ENCODE measurements at regions not wholly inside any gene's neighbourhood (a gene's known extent, or its start where the extent isn't known, plus 50 kb on each side); places are given as distances from the start of the nearest gene placed in this dataset.

- H3K4me1 ChIP-seq (ENCODE audit: control insufficient read depth, extremely low read depth, insufficient read depth, low read length): no peaks in the 10 kb centered on the region
- no peak for DNase-seq (ENCODE audit: low read depth in 2 of 2)
- TF ChIP-seq EZH2 (IDR thresholded peaks at IDR 0.05; ENCODE audit: low read length, missing control alignments): no peak
- no peak overlapping the region for H3K4me2 ChIP-seq (ENCODE audit: extremely low read depth, insufficient read depth, low read length)
- H3K4me3 ChIP-seq (replicated peaks in 1 of 4; ENCODE audit: control extremely low read depth in 1 of 4, insufficient read depth in 1 of 4, low read depth in 3 of 4, low read length in 4 of 4): no peak overlapping the region
- no peak overlapping the region for H2AFZ ChIP-seq (ENCODE audit: low read length)
- no peaks in the 10 kb centered on the region for H3K36me3 ChIP-seq (ENCODE audit: control insufficient read depth, insufficient read depth, low read length)
- no peak overlapping the region for H3K9ac ChIP-seq (ENCODE audit: insufficient read depth, low read length)
- H3K27ac ChIP-seq (ENCODE audit: insufficient read depth, low read length): no peak overlapping the region
- H3K27me3 ChIP-seq (ENCODE audit: control insufficient read depth, insufficient read depth, low read length): no peaks in the 10 kb centered on the region
- H3K79me2 ChIP-seq (ENCODE audit: control insufficient read depth, insufficient read depth, low read length): no peaks in the 10 kb centered on the region
- H4K20me1 ChIP-seq (ENCODE audit: control insufficient read depth, extremely low read depth, insufficient read depth, low read length): no peaks in the 10 kb centered on the region
- no peaks in the 10 kb centered on the region for H3K9me3 ChIP-seq (ENCODE audit: control insufficient read depth, insufficient read depth, low read depth, low read length)
Measured at GRCh38 chr4:162839814-162840213, 326.9 kb downstream of the NAF1 start.

- Histone ChIP-seq H3K36me3 (ENCODE audit: control insufficient read depth, insufficient read depth, low read length) (no peaks in the 10 kb centered on the region), H3K4me2 (ENCODE audit: extremely low read depth, insufficient read depth, low read length) (no peak overlapping the region), H2AFZ (ENCODE audit: low read length) (no peak overlapping the region), H3K27me3 (ENCODE audit: control insufficient read depth, insufficient read depth, low read length) (no peaks in the 10 kb centered on the region), H3K27ac (ENCODE audit: insufficient read depth, low read length) (no peak overlapping the region), H4K20me1 (ENCODE audit: control insufficient read depth, extremely low read depth, insufficient read depth, low read length) (no peaks in the 10 kb centered on the region), H3K9me3 (ENCODE audit: control insufficient read depth, insufficient read depth, low read depth, low read length) (no peaks in the 10 kb centered on the region), H3K79me2 (ENCODE audit: control insufficient read depth, insufficient read depth, low read length) (no peaks in the 10 kb centered on the region), H3K4me3 (replicated peaks in 1 of 4; ENCODE audit: control extremely low read depth in 1 of 4, insufficient read depth in 1 of 4, low read depth in 3 of 4, low read length in 4 of 4) (no peak overlapping the region), H3K9ac (ENCODE audit: insufficient read depth, low read length) (no peak overlapping the region), H3K4me1 (ENCODE audit: control insufficient read depth, extremely low read depth, insufficient read depth, low read length) (no peaks in the 10 kb centered on the region)
- no peak for TF ChIP-seq CTCF (conservative IDR thresholded peaks at IDR 0.05 in 1 of 2, IDR thresholded peaks at IDR 0.05 in 1 of 2; ENCODE audit: low read depth in 1 of 2, low read length in 2 of 2)
- TF ChIP-seq EZH2 (IDR thresholded peaks at IDR 0.05; ENCODE audit: low read length, missing control alignments): no peak
- peak in 1 of 2 donors; percentile 3 for DNase-seq (ENCODE audit: low read depth in 2 of 2)
Measured at GRCh38 chr4:162838671-162839070, 328.0 kb downstream of the NAF1 start.

GRCh38 chr4:162837679-162838078 is 329.0 kb downstream of the NAF1 start:
- no peak overlapping the region for H3K4me3 ChIP-seq (replicated peaks in 1 of 4; ENCODE audit: control extremely low read depth in 1 of 4, insufficient read depth in 1 of 4, low read depth in 3 of 4, low read length in 4 of 4)
- no peaks in the 10 kb centered on the region for H3K9me3 ChIP-seq (ENCODE audit: control insufficient read depth, insufficient read depth, low read depth, low read length)
- DNase-seq (ENCODE audit: low read depth in 2 of 2): no peak
- H4K20me1 ChIP-seq (ENCODE audit: control insufficient read depth, extremely low read depth, insufficient read depth, low read length): no peaks in the 10 kb centered on the region
- H3K9ac ChIP-seq (ENCODE audit: insufficient read depth, low read length): no peak overlapping the region
- TF ChIP-seq EZH2 (IDR thresholded peaks at IDR 0.05; ENCODE audit: low read length, missing control alignments): no peak
- TF ChIP-seq CTCF (conservative IDR thresholded peaks at IDR 0.05 in 1 of 2, IDR thresholded peaks at IDR 0.05 in 1 of 2; ENCODE audit: low read depth in 1 of 2, low read length in 2 of 2): no peak
- no peaks in the 10 kb centered on the region for H3K79me2 ChIP-seq (ENCODE audit: control insufficient read depth, insufficient read depth, low read length)
- H3K4me1 ChIP-seq (ENCODE audit: control insufficient read depth, extremely low read depth, insufficient read depth, low read length): no peaks in the 10 kb centered on the region
- H3K36me3 ChIP-seq (ENCODE audit: control insufficient read depth, insufficient read depth, low read length): no peaks in the 10 kb centered on the region
- H3K27me3 ChIP-seq (ENCODE audit: control insufficient read depth, insufficient read depth, low read length): no peaks in the 10 kb centered on the region
- no peak overlapping the region for H3K4me2 ChIP-seq (ENCODE audit: extremely low read depth, insufficient read depth, low read length)
- H3K27ac ChIP-seq (ENCODE audit: insufficient read depth, low read length): no peak overlapping the region
- no peak overlapping the region for H2AFZ ChIP-seq (ENCODE audit: low read length)
